ENCODE measurements at regions not wholly inside any gene's neighbourhood (a gene's known extent, or its start where the extent isn't known, plus 50 kb on each side); places are given as distances from the start of the nearest gene placed in this dataset.

- ATAC-seq = no peak
Observed at GRCh38 chr13:73932091-73932490, 202.1 kb downstream of the KLF12 start.

DNA sequence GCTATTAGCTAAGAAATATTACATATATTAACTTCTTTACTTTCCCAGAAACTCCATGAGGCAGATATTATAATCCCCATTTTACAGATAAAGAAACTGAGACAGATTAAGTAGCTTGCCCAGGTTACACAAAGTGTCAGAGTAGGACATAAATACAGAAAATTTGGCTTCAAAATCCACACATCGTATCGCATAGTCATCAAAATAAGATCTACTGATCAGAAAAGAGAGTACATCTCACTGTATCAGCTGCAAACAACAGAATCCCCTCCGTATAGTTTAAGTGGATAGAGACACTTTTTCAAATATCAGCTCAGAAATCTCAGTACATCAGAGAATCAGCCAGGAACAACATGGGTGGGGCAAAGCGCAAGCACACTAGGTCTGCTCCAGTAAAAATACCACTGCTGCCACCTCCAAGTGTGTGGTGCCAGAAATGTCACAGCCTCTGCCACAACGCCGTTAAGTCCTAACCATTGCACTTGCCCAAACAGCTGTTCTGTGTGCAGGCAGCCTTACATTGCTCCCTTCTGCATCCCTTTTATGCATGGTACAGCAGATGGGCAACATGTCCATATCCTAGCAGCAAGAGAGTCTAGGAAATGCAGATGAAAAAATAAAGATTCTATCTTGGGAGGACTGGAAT, 204.8 kb downstream of the KLF12 start:
- ATAC-seq = no peak

DNA sequence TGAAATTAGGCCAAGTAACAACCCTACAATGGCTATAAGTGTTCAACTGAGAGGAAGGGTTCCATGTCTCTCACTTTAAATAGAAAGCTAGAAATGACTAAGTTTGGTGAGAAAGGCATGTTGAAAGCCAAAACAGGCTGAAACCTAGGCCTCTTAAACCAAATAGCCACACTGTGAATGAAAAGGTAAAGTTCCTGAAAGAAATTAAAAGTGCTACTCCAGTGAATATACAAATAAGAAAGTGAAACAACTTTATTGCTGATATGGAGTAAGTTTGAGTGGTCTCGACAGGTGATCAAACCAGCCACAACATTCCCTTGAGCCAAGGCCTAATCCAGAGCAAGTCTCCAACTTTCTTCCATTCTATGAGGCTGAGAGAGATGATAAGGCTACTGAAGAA, 209.6 kb downstream of the KLF12 start:
- ATAC-seq = no peak

DNA sequence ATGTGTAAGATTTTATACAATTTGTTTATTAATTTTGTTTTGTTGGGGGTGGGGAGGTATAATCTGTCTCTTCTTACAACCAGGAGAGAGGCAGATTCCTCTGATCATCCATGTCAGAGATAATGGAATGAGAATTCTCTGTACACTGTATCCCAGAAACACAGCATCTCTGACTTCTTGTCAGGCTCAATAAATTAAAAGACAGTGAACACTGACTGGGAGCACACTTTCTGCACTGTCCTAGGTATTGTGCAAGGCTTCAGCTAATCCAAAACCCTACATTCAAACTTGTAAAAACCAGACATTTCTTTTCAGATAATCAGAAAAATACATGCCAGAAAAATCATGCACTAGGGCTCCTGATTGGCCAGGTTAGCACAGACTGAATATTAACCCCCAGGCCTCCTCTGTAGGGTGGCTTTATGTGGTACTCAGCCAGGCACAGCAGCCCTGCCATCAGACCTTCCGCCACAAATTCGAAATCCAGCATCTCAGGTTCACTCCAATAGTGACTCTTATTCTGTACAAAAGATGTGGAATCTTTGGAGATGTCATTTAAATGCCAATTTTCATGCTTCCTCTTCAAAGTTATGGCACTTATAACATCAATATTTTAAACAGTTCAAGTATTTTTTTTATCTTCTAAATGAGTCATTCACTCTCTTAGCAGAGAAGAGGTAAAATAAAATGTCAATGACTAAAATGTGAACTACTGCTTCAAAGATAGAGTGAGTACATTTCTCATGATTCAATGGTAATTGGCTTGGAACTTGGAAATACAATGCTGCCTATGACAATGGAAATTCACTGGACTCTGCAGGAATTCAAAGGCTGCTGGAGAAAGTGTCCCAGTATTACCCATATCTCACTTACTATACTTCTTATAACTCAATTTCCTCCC, 211.5 kb downstream of the KLF12 start:
- ATAC-seq = no peak

GRCh38 chr13:73918691-73919090, 215.5 kb downstream of the KLF12 start:
- no peak for ATAC-seq

DNA sequence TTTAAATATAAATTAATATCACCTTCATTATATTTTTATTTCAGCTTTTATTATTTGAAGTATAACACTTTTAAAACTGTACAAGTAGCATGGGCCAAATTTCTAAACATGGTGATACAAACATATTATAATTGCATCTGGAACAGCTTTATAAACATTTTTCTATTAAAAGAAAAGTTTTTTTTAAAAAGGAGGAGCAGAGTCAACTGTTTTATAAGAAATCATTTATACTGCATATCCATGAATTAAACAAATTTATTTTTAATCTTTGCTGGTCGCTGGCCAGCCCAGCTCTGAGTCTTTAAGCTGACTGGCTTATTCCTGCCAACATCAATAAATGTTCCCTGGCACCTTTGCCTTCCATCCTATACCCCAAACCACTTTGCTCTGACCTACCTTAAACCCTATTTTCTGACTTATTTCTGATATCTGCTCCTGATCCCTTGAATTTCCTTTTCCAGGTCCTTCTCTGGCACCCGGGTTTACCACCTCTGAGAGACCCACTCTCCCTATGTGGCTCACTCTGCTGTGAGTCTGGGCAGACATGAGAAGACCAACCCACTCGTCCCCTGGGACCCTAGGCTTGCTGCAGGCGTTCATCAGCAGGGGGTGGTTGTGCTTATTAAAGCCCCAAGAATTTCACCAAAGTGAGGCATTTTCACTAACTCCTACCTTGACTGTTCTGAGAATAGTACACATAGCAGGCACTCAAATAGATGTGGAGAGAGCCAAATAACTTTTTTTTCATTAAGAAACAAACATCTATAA, 220.3 kb downstream of the KLF12 start:
- ATAC-seq = no peak

GRCh38 chr13:73913079-73913740, 221.0 kb downstream of the KLF12 start:
- no peak for ATAC-seq

- no peak for ATAC-seq
Observed at GRCh38 chr13:73911361-73911760, 222.8 kb downstream of the KLF12 start.

GRCh38 chr13:73910733-73911132, 223.5 kb downstream of the KLF12 start:
- no peak for ATAC-seq

GRCh38 chr13:73908809-73909208, 225.4 kb downstream of the KLF12 start:
- ATAC-seq = no peak

- ATAC-seq = no peak
Observed at GRCh38 chr13:73904625-73905024, 229.6 kb downstream of the KLF12 start.

DNA sequence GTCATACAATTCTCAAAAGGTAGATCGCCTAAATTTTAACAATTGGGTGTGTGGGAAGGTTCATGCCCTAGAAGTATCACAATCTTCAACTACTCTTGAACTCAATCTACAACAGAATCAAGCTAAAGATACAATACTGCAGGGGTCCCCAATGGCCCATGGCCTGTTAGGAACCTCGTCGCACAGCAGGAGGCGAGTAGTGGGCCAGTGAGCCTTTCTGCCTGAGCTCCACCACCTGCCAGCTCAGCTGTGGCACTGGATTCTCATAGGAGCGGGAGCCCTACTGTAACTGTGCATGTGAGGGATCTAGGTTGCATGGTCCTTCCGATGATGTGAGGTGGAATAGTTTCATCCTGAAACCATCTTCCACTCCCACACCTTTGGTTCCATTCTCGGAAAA, 230.6 kb downstream of the KLF12 start:
- ATAC-seq = no peak

- ATAC-seq = no peak
Observed at GRCh38 chr13:73902847-73903246, 231.4 kb downstream of the KLF12 start.

- no peak for ATAC-seq
Observed at GRCh38 chr13:73902296-73902695, 231.9 kb downstream of the KLF12 start.

DNA sequence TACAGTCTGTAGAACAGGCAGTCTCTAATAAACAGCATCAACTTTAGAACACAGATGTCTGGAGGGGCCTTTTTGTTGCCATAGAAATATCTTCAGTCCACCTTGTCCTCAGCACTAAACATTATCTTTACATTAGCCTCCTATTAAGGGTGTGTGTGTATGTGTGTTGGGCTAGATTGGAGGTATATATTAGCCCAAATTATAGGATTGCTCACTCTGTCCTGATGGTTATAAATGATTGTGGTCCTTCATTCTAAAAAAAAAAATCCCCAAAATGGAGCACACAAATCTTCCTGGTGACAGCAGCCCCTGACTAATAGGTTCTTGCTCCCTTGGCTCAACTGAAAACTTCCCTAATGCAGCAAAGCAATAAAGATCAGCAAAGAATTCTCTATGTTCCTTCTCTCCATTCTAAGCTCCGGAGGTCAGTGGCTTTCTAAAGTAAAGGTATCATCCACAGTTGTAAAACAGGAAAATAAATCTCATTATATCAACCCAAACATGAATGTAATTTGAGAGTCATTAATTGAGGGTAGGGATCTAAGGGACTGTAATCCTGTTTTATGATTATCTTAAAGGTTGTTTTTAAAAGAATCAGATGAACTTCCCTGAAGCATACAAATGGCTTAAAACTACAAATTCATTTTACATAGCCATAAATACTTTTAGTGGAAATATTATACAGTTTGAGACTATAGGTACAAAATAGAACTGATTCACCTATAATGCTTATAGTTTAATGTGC, 232.7 kb downstream of the KLF12 start:
- no peak for ATAC-seq

GRCh38 chr13:73900591-73900990, 233.6 kb downstream of the KLF12 start:
- no peak for ATAC-seq

DNA sequence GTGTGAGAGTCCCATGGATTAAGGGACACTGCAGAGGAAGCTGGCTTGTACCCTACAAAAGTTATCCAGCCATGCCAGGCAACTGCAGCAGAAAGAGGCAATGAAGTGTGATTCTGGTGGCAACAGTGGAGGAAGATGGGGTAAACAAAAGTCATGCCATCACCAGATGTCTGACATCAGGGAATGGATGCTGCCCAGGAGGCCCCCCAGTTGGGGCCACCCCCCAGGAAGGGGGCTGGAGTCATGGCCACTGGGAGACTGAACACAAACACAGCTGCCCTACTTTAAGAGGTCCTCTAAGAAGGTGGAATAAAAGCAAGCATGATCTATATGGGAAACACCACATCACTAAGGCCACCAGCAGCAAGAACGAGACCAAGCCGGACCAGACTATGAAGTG, 235.3 kb downstream of the KLF12 start:
- ATAC-seq = no peak

DNA sequence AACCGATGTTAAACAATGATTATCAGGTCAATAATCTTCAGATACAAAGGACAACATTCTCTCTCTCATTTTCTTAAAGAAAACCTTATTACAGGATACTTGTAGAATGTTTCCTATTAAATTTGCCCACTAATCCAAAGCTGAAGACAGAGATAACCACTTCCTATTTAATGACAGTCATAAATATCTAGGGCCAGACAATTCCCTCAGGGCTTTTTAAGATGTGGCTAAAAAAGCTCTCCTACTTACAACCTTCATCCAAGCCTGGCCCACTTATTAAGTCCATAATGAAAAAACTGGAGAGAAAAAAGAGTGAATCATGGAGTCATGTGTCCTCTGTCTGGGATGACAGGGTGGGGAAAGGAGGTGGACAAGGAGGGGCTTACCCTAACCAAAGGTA, 235.9 kb downstream of the KLF12 start:
- no peak for ATAC-seq

- no peak for ATAC-seq
Observed at GRCh38 chr13:73894995-73895571, 239.1 kb downstream of the KLF12 start.

- ATAC-seq = no peak
Observed at GRCh38 chr13:73893833-73894232, 240.4 kb downstream of the KLF12 start.

GRCh38 chr13:73891805-73892204, 242.4 kb downstream of the KLF12 start:
- ATAC-seq = no peak

DNA sequence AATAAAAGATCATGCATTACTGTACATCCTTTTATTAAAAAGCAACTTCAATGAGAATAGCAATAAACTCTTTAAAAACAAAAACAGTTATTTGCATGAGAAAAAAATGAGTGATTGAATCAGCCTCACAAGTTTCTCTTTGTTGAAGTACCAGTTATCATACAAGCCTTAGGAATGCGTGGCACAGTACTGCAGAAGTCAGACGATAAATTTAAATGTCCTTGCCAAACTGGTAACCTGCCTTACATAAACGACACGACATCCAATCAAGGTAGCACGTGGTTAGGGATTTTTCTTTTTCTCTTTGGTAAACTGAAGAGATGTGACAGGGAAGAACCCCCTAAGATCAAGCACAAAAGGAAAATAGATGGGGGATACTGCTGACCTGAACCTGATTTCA, 251.0 kb downstream of the KLF12 start:
- no peak for ATAC-seq

All from esophagus mucosa (tissue), 1 donor.